ENCODE measurements at regions not wholly inside any gene's neighbourhood (a gene's known extent, or its start where the extent isn't known, plus 50 kb on each side); places are given as distances from the start of the nearest gene placed in this dataset.

- no peak for TF ChIP-seq CTCF (IDR thresholded peaks at IDR 0.05)
- intact Hi-C loops (cut with DNase I) = no loop called here
- Histone ChIP-seq H3K36me3 (no peaks in the 10 kb centered on the region), H3K4me3 (no peak overlapping the region), H3K27ac (no peak overlapping the region), H3K4me1 (no peaks in the 10 kb centered on the region), H3K9me3 (no peaks in the 10 kb centered on the region), H3K27me3 (no peaks in the 10 kb centered on the region)
- no peak for DNase-seq (ENCODE audit: low spot score in 2 of 2)
These were observed 946.7 kb downstream of the ZPLD1 start for GRCh38 chr3:103381296-103382079.

GRCh38 chr3:103385961-103386656, 951.3 kb downstream of the ZPLD1 start:
- no peak for TF ChIP-seq CTCF (IDR thresholded peaks at IDR 0.05)
- H3K27me3 ChIP-seq = no peaks in the 10 kb centered on the region
- no peak for DNase-seq (ENCODE audit: low spot score in 2 of 2)
- H3K4me3 ChIP-seq = no peak overlapping the region
- intact Hi-C loops (cut with DNase I) = no loop called here
- H3K27ac ChIP-seq = no peak overlapping the region
- H3K36me3 ChIP-seq = no peaks in the 10 kb centered on the region
- H3K9me3 ChIP-seq = no peaks in the 10 kb centered on the region
- H3K4me1 ChIP-seq = no peaks in the 10 kb centered on the region

- no peaks in the 10 kb centered on the region for H3K4me1 ChIP-seq
- TF ChIP-seq CTCF (IDR thresholded peaks at IDR 0.05) = no peak
- no peak overlapping the region for H3K27ac ChIP-seq
- DNase-seq (ENCODE audit: low spot score in 2 of 2) = no peak
- no peaks in the 10 kb centered on the region for H3K27me3 ChIP-seq
- no peaks in the 10 kb centered on the region for H3K9me3 ChIP-seq
- intact Hi-C loops (cut with DNase I) = no loop called here
- no peak overlapping the region for H3K4me3 ChIP-seq
- H3K36me3 ChIP-seq = no peaks in the 10 kb centered on the region
These were observed 953.4 kb downstream of the ZPLD1 start for GRCh38 chr3:103388214-103388613.

- Histone ChIP-seq H3K4me3 (no peak overlapping the region), H3K9me3 (no peaks in the 10 kb centered on the region), H3K4me1 (no peaks in the 10 kb centered on the region), H3K36me3 (no peaks in the 10 kb centered on the region), H3K27ac (no peak overlapping the region), H3K27me3 (no peaks in the 10 kb centered on the region)
- TF ChIP-seq CTCF (IDR thresholded peaks at IDR 0.05) = no peak
- intact Hi-C loops (cut with DNase I) = no loop called here
- DNase-seq (ENCODE audit: low spot score in 2 of 2) = no peak
These were observed 954.5 kb downstream of the ZPLD1 start for GRCh38 chr3:103389356-103389755.

- intact Hi-C loops (cut with DNase I) = no loop called here
- no peak overlapping the region for H3K27ac ChIP-seq
- no peak for TF ChIP-seq CTCF (IDR thresholded peaks at IDR 0.05)
- no peaks in the 10 kb centered on the region for H3K27me3 ChIP-seq
- no peaks in the 10 kb centered on the region for H3K4me1 ChIP-seq
- H3K4me3 ChIP-seq = no peak overlapping the region
- no peaks in the 10 kb centered on the region for H3K9me3 ChIP-seq
- H3K36me3 ChIP-seq = no peaks in the 10 kb centered on the region
- no peak for DNase-seq (ENCODE audit: low spot score in 2 of 2)
These were observed 958.8 kb downstream of the ZPLD1 start for GRCh38 chr3:103393395-103394186.

Measured in ascending aorta (tissue), 2 donors.